GM21447 (cell line): ENCODE measurements at regions not wholly inside any gene's neighbourhood (a gene's known extent, or its start where the extent isn't known, plus 50 kb on each side); places are given as distances from the start of the nearest gene placed in this dataset.
A peak's percentile ranks its signal among the peaks of the same experiment; 100 is the strongest.

Experiments
- ATAC-seq: cut with Tn5 transposase; IDR thresholded peaks from one replicate; pipeline ENCODE4 v1.9.1; 2021; ENCODE audit not compliant: unreplicated experiment

DNA sequence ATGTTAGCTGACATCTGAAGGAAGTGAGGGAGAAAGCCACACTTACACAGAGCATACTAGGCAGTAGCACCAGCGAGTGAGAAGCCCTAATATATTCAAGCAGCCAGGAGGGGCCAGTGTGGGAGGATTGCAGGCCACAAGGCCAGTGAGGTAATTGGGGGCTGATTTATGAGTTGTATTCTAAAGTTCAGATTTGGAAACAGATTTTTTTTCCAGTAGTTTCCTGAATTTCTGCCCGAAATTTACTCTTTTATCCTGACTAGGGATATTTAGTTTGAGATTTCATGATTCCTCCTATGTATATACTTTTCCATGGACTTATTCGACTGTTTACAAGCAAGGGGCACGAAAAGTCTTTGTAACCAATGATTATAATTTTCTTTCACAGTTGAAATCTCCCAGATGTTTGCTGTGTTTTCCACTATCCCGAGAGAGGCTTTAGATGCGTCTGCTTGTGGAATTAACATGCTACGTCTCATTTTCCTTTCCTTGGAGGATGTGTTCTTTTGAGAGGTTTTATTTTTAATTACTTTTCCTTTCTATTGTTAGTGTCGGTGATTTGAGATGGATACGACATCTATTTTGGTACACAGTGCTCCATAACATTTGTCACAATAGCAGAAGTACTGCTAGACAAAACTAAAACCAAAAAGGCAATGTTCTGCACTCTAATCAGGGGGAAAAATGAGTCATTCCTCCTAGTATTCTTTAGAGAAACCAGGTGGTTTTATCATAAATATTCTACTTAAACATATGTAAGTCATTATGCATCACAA lies 356.3 kb upstream of the HSF2 start:
- no peak for ATAC-seq

DNA sequence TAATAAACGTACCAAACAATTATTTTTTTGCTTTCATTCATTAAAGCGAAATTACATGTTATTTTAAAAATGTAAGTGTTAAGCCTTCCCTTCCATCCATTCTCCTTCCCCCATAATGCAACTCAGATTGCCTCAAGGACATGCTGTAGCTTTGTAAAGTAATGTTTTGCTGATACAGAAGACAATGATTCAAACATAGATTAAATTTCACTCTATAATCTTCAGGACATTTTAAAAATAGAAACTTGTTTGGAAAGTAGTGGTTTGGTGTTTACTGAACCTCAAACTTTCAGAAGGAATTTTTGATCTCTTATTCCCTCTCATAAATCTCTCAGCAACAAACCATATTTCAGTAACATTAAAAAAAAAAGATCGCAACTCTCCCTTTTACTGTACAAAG lies 350.9 kb upstream of the HSF2 start:
- ATAC-seq = no peak

DNA sequence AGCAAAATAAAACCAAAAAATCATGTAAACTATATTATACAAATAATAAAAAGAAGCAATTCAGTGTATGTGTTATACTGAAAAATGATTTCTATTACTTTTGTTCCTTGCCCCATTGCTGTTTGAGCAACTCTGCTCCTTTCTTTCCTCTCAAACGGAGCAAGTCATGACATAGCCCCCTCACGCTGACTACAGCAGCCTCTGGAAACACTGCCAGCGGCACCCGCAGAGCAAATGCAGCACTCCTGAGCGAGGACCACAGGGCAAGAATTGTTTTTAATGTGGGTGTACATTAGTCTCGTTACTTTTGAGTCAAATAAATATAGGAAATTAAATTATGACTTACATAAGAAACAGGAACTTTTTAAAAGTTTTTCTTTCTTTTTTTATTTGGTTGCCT lies 350.1 kb upstream of the HSF2 start:
- no peak for ATAC-seq

DNA sequence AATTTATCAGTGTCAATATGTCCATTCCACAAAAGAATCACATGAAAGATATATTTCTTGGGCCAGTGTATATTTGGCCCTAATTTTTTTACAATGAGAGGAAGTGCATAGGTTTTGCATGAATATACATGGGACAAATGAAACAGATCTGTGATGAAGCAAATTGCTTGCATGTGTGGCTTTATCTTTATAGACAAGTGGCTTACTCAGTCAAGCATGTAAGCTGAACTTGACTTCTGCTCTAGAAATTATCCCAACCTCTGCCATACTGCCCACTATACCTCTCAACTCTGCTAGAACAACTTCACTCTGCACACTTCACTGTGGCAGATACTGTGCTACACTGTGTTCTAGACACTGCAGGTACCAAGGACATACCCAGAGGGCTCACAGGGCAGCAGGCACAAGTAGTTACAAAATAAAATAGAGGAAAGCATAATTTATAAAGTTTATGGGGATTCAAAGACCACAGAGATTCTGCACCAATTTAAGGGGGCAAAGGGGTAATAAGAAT lies 349.2 kb upstream of the HSF2 start:
- ATAC-seq = no peak

DNA sequence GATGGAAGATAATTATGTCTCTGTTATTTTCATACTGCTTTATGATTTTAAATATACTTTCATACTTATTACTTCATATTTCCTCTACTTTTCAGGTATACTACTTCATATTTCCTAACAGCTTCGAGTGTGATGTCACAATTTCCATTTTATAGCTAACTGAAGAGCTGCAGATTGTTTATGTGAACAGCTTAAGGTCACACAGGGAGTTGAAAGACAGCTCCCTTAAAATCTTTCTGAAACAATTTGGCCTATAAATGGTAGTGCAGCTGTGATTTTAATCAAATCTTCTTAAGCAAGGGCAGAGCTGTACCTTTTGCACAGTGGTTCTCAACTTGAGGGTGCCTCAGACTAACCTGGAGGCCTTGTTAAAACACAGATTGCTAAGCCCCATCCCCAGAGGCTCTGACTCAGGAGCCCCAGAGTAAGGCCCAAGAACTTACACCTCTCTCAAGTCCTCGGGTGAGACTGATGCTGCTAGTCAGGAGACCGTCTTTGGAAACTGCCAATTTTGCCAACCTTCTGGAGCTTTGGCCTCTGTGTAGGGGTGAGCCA lies 347.0 kb upstream of the HSF2 start:
- no peak for ATAC-seq

DNA sequence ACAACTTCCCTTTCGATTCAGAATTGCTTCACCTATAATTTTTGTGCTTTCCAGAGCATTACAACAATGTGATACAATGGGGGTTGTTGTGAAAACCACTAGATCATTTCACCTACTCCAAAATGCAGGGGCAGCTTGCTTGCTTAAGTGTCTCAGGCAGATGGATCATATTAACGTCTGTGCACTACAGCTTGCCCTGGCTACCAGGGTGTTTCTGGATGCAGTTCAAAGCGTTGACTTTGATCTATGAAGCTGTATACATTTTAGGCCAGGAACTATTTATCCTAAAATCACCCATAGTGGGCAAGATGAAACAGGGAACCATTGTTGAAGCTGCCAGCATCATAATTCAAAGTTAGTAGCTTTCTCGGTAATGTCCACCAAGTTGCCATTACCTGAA lies 339.5 kb upstream of the HSF2 start:
- no peak for ATAC-seq

DNA sequence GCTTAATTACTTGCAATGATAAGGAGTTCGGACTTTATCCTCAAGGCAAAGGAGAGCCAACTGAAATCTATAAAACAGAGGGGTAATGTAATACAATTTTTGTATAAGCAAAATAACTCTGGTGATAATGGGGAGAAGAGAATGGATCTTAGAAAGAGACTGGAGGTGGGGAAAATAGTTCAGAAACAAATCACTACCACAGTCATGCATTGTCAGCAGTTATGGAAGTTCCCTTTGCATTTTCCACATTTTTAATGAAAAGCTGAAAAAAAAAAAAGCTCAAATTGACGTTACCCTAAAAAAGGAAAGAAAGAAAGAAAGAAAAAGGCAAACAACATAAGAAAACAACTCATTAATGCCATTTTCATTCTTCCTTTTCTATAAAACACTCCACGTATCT lies 337.6 kb upstream of the HSF2 start:
- no peak for ATAC-seq

DNA sequence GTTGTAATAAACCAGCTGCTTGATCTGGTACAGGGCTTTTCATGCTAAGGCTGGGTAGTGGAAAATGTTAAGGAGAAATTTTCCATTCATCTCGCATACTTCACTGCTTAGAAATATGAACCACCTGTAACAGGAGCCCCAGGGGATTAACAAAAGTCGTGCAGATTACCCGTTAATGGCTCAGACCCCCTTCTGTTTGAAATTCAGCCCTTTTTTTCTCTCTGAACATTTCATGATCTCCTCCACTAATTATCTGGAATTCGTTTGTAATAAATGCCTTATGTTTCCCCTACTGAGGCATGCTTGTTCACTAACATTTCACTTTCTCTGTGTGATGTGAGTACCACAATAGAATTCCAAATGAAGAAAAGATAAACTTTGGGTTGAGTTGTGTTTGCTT lies 336.4 kb upstream of the HSF2 start:
- ATAC-seq = no peak

DNA sequence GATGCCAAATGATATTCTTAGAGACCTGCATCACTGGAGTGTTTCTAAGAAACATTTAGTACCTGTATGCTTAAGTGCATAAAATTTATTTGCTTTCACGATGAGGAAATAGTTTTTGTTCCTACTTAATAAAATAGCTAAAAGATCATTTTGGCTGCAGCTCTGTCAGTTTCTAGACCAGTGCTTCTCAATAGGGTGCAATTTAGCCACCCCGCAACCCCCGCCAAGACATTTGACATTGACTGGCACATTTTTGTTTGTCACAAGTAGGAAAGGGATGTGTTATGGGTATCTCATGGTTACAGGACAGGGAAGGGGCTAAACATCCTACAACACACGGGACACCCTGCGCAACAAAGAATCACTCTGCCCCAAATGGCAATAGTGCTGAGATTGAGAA lies 335.7 kb upstream of the HSF2 start:
- ATAC-seq = no peak

DNA sequence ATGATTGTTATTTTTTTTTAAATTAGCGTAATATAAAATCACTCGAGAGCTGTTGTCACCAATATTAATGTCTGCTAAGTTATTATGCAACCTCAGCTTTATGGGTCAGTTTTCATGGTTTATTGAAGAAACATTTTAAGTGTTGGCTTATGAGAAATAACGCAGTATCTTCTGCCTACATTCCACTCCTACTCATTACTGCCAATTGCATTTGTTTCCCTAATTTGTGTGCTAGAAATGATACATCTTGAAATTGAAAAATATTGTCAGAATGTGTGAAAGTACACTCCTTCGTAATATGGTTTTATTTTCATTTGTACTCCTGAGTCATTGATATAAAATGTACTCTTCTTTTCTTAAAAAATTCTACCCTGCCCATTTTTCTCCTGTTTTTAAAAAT lies 333.3 kb upstream of the HSF2 start:
- ATAC-seq = no peak

DNA sequence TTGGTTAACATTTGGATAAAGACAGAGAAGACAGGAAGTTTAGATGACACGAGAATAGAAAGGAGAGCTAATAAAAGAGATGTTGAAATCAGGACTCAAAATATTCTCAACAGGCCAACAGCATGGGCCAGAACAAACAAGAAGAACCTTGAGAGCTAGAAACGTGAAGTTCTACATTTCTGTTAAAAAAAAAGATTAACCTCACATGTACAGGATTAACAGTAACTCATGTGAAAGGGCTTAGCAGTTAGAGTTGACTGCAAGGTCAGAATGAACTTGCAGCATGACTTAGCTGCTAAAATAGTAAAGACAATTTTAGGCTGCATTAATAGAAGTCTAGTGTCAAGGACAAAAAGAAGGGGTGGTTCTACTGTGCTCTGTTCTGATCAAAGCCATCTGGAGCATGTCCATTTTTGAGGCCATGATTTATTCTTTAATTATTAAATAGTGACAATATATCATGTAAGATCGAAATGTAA lies 331.1 kb upstream of the HSF2 start:
- ATAC-seq = no peak

DNA sequence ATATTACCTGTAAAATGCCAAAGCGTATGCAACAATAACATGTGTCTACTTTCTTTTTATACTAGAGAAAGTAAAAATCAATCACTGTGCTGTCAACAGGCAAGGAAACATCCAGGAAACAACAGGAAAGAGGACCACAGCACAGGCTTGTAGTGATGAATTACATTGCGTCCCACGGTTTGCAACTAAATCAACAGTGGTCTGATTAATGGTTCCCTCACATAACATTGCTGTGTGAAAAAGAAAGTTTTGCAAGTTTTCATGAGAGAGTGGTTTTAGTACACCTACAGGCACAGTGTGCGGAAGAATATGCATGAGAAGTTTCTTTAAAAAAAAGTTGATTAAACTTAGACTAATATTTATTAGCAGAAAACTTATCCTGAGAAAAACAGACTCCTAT lies 329.5 kb upstream of the HSF2 start:
- ATAC-seq = no peak

DNA sequence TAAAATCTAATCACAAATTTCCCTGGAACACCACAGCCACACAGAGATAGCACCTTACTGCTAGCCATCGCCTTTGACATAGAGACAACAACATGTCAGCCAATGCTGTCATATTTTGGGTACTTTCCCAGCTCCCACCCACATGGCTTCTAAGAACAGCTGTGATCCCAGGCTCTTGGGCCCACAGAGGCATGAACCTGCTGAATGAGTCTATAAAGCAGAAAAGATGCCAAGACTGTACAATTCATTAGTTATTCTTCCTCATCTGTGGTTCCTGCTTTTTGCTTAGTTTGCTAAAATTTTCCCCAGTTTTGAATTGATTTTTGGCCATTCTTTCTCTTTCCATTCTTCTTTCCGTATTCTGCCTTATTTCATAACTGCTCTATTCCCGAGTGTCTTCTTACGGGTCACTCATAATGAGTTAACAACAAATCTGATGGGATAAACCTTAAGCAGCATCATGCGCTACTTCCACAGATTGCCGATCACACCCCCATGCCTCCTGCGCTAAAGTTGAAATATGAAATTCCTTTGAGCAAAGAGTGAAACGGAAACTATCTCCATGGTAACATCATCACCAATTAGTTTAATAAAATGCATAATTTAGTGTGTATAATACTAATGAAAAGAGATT lies 327.3 kb upstream of the HSF2 start:
- no peak for ATAC-seq

DNA sequence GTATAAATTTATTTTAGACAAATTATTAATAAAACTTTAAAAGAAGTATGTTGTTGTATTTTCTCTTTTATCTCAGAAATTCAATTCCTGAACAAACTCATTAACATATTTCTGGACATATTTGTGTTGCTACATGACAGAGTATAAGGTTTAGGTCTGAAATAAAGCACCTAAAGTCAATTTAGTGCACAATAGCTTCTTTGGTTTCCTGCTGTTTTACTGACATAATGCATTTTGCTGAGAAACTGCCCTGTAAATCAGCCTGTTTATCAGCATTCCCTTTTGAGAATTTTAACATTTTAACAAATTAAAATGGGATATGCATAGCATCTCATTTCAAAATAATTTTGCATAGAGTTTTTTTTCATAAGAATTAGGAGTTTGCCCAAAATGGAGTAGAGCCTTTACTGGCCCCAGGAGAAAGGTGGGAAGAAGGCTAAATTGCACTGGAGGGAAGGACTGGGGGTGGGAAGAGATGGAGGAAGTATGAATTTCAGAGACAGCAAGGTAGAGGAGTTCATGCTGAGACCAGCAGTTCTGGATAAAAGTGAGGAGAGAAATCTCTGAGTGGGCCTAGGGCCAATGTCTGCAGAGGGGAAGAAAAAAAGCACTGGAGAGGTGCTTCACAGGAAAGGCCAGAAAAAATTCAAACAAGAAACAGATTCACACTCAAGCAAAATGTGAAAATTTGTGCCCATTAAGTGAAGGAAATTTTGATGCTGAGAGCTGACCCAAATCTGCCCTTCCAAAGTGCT lies 324.2 kb upstream of the HSF2 start:
- ATAC-seq = no peak

DNA sequence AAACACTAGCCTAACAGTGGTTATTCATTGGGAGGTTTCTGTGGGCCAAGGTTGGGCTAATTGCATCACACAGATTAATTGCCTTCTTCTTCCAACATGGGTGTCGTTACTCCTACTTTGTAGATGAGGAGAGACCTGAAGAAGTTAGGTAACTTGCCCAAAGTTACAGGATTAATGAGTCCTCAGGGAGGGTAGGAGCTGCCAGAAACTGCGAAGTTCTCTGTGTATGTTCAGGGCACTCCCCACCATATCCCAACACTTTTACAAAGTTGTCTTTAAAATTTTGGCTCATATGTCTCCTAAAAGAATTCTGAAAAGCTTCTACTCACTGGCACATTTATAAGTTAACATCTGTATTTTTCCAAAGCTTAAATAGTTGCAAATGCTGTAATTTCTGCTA lies 323.5 kb upstream of the HSF2 start:
- ATAC-seq = no peak

DNA sequence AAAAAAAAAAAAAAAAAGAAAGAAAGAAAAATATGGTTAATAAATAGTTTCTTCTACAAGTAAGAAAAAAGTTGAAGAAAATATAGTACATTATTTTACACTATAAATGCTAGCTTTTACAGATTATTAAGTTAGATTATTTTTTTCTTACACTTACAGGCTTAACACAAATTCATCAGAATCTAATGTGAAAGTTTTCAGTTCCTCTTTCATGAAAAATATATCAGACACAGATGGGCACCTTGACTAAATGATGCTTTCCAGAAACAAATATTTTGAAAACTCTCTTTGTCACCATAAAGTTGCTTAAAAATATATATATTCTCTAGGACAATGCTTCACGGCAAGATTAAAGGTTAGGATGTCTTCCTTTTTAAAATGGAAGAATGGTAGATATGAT lies 321.8 kb upstream of the HSF2 start:
- peak; percentile 49 for ATAC-seq

DNA sequence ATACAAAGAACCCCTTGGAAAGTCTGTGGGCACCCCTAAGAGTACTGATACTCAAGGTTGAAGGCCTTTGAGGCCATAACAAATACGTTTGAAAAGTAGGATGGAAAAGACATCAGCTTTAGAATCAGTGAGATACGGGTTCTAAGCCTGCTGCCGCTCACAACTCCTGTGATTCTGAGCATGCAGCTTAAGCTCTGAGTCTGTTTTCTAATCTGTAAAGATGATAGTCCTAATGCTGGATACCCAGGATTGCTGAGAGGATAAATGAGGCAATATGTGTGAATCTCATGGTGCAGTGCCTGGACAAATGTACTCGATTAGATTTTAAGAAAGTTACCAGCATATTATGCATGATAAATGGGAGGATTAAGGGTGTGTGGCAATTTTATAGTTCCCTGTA lies 321.0 kb upstream of the HSF2 start:
- ATAC-seq = no peak

DNA sequence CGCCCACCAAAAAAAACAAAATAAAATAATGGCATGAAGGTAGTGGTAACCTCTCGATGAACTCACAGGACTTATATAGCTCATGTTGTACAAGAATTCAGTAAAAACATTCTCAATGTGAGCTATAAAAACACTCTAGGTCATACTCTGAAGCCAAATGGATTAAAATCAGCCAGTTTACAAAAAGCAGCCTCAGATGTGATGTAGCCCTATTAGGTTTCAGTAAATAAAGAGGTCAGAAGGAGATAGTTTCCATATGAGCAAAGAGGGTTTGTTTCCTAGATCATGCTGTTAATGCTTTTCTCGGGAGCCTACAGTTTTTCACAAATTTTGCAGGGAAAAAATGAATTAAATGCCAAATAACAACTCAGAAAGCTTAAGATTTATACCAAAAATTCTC lies 319.5 kb upstream of the HSF2 start:
- ATAC-seq = no peak

DNA sequence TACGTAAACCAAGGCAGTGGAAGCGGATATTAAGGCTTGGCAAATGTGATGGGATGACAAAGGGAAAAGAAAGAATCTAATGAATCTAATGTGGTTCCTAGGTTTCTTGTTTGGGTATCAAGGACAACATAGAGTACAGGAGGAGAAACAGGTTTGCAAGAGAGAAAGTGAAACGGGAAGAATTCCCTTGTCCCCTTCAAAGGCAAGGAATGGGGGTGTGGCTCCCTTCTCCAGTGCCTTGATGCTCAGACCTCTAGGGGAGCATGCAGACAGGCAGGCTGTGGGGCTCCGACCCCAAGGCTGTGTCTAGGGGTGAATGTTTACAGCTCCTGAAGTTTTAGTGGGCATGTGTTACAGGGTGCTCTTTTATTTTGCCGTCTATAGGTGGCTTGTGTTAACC lies 317.5 kb upstream of the HSF2 start:
- ATAC-seq = no peak

DNA sequence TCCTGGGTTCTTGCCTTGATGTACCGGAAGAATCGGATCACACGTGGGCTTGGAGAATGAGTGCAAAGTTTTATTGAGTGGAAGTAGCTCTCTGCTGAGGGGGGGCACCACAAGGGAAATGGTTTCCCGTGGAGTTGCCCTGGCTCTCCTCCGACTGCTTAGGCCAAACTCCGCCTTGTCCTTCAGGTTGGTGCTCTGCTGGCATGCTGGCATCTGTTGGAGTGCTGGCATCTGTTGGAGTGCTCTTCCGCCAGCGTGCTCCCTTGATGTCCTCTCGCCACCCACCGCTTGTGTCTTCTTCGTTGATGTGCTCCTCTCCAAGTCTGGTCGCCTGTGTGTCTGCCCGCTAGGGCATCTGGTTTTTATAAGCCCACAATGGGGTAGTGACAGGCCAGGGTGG lies 317.1 kb upstream of the HSF2 start:
- no peak for ATAC-seq

DNA sequence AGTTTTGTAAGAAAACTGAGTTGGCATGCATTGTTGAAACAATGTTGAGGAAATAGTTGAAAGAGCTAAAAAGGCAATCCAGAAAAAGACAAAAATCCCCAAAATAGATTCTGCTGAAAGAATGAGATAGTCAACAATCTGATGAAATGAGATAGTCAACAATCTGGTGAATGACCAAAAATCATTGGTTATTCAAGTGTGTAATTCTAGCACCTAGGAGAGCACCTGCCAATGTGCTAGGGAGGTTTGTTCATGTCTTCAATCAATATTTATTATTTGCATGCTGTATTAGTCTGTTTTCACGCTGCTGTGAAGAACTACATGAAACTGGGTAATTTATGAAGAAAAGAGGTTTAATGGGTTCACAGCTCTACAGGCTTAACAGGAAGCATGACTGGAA lies 307.1 kb upstream of the HSF2 start:
- ATAC-seq = no peak
